ENCODE measurements at regions not wholly inside any gene's neighbourhood (a gene's known extent, or its start where the extent isn't known, plus 50 kb on each side); places are given as distances from the start of the nearest gene placed in this dataset.

DNA sequence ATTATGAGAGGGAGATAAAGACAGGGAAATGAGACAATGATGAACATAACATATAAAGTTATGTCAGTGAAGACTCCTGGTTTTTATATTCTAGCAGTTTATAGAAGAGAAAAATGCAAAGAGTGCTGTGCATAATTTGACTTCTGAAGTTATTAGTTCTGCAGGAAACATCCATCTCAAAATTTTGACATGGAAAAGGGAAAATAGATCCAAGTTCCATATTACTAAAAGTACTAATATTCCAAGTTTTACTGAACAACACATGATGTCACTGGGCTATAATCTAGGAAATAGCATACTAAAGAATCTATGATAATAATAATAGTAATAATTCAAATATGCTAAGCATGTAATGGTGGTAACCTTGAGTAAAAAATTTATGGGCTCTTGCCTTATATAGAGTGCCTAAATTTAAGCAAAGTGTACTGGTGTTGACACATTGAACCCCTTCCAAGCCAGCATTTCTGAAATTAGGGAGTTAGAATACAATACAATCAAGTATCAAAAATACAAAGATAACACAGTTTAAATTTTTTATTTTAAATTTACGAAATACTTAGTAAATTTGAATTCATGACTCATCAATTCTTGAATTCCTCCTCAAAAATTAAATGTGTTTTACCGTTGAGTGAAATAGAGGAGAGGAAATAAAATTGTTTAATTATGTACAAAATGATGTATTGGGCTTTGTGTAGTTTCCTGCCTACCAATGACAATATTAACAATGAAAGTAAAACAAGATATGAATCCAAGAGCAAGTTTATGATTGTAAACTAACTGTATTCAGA, 102.8 kb upstream of the KCND2 start:
- Mint-ChIP-seq H3K4me3 (no peak overlapping the region), H3K27ac (no peak overlapping the region), H3K36me3 (no peaks in the 10 kb centered on the region), H3K4me1 (ENCODE audit: unreplicated experiment) (no peaks in the 10 kb centered on the region), H3K27me3 (no peaks in the 10 kb centered on the region), H3K9me3 (no peaks in the 10 kb centered on the region)
- no peak for TF ChIP-seq CTCF (conservative IDR thresholded peaks at IDR 0.05)
- DNase-seq (ENCODE audit: extremely low spot score, unreplicated experiment) = no peak

DNA sequence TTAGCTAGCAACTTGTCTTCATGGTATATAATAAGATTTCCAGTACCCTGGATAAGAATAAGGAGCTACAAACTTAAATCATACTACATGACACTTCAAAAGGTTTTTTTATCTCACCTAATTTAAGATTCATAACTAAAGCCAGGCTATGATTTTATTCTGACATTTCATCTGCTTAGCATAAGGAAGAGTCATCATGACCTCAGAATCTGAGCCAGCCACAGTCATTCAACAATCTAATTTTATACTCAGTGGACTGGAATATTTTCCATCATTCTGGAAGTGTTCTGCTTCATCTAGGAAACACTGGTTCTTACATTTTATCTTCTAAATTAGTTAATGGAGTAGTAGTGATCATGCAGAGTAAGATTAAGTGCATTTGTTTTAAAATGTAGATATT, 102.1 kb upstream of the KCND2 start:
- no peaks in the 10 kb centered on the region for H3K27me3 Mint-ChIP-seq
- H3K4me3 Mint-ChIP-seq = no peak overlapping the region
- H3K9me3 Mint-ChIP-seq = no peaks in the 10 kb centered on the region
- no peaks in the 10 kb centered on the region for H3K36me3 Mint-ChIP-seq
- TF ChIP-seq CTCF (conservative IDR thresholded peaks at IDR 0.05) = no peak
- no peak for DNase-seq (ENCODE audit: extremely low spot score, unreplicated experiment)
- H3K27ac Mint-ChIP-seq = no peak overlapping the region
- no peaks in the 10 kb centered on the region for H3K4me1 Mint-ChIP-seq (ENCODE audit: unreplicated experiment)

GRCh38 chr7:120171406-120171805, 101.6 kb upstream of the KCND2 start:
- Mint-ChIP-seq H3K4me1 (ENCODE audit: unreplicated experiment) (no peaks in the 10 kb centered on the region), H3K4me3 (no peak overlapping the region), H3K27me3 (no peaks in the 10 kb centered on the region), H3K36me3 (no peaks in the 10 kb centered on the region), H3K27ac (no peak overlapping the region), H3K9me3 (no peaks in the 10 kb centered on the region)
- TF ChIP-seq CTCF (conservative IDR thresholded peaks at IDR 0.05) = no peak
- no peak for DNase-seq (ENCODE audit: extremely low spot score, unreplicated experiment)

DNA sequence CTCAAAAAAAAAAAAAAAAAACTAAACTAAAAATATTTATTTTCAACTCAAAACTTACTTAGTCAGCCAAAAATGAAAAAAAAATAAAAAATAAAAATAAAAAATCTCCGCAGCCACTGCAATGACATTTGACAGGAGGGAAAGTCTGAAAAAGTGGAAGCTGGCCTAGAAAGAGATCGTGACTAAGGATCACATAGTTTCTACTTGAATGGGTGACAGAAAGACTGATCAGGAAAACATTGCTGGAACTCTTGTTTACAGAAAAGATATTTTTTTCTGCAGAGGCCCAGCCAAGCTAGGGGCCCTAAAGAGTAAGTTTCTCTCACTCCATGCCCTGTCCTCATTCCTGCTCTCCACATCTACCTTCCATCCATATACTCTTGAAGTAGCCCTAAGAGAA, 92.8 kb upstream of the KCND2 start:
- Mint-ChIP-seq H3K27me3 (no peaks in the 10 kb centered on the region), H3K9me3 (no peaks in the 10 kb centered on the region), H3K4me1 (ENCODE audit: unreplicated experiment) (no peaks in the 10 kb centered on the region), H3K4me3 (no peak overlapping the region), H3K27ac (no peak overlapping the region), H3K36me3 (no peaks in the 10 kb centered on the region)
- TF ChIP-seq CTCF (conservative IDR thresholded peaks at IDR 0.05) = no peak
- no peak for DNase-seq (ENCODE audit: extremely low spot score, unreplicated experiment)

GRCh38 chr7:120181499-120181898, 91.5 kb upstream of the KCND2 start:
- no peak for DNase-seq (ENCODE audit: extremely low spot score, unreplicated experiment)
- Mint-ChIP-seq H3K27me3 (no peaks in the 10 kb centered on the region), H3K36me3 (no peaks in the 10 kb centered on the region), H3K4me3 (no peak overlapping the region), H3K9me3 (no peaks in the 10 kb centered on the region), H3K4me1 (ENCODE audit: unreplicated experiment) (no peaks in the 10 kb centered on the region), H3K27ac (no peak overlapping the region)
- no peak for TF ChIP-seq CTCF (conservative IDR thresholded peaks at IDR 0.05)
